H9 (cell line): ENCODE measurements at regions not wholly inside any gene's neighbourhood (a gene's known extent, or its start where the extent isn't known, plus 50 kb on each side); places are given as distances from the start of the nearest gene placed in this dataset.

Experiments used
- DNase-seq: peaks from one replicate; pipeline ENCODE4 v3.0.0-alpha.2; 2017
- H2AFZ ChIP-seq: one replicate; pipeline ENCODE4 v1.6.1; 2013; ENCODE audit warnings: mild to moderate bottlenecking, low read length, control low read depth, moderate library complexity
- H2AK5ac ChIP-seq: 2 replicates; pipeline ENCODE4 v1.6.1; 2013; ENCODE audit warnings: low read length, control low read depth, mixed read lengths; ENCODE audit not compliant: insufficient read length
- H2BK120ac ChIP-seq: one replicate; pipeline ENCODE4 v1.6.1; 2013; ENCODE audit warnings: low read depth, mild to moderate bottlenecking, low read length, control low read depth, inconsistent platforms; ENCODE audit not compliant: poor library complexity, severe bottlenecking
- H2BK12ac ChIP-seq: 2 replicates; pipeline ENCODE4 v1.6.1; 2013; ENCODE audit warnings: low read length, control low read depth, mixed read lengths, low read depth; ENCODE audit not compliant: insufficient read length
- H2BK15ac ChIP-seq: 2 replicates; pipeline ENCODE4 v1.6.1; 2013; ENCODE audit warnings: low read depth, low read length, control low read depth
- H2BK20ac ChIP-seq: one replicate; pipeline ENCODE4 v1.6.1; 2013; ENCODE audit warnings: low read depth, mild to moderate bottlenecking, low read length, control low read depth, inconsistent platforms; ENCODE audit not compliant: poor library complexity, severe bottlenecking
- H2BK5ac ChIP-seq: 2 replicates; pipeline ENCODE4 v1.6.1; 2013; ENCODE audit warnings: low read length, control low read depth, mixed read lengths; ENCODE audit not compliant: insufficient read length
- H3K14ac ChIP-seq: 2 replicates; pipeline ENCODE4 v1.6.1; 2013; ENCODE audit warnings: low read length, control low read depth; ENCODE audit not compliant: insufficient read depth
- H3K18ac ChIP-seq: 2 replicates; pipeline ENCODE4 v1.6.1; 2013; ENCODE audit warnings: low read depth, mild to moderate bottlenecking, mixed read lengths, low read length, control low read depth; ENCODE audit not compliant: insufficient read length
- H3K23ac ChIP-seq: 2 replicates; pipeline ENCODE4 v1.6.1; 2013; ENCODE audit warnings: low read length, control low read depth, mixed read lengths, low read depth; ENCODE audit not compliant: insufficient read length
- H3K23me2 ChIP-seq: 2 replicates; pipeline ENCODE4 v1.6.1; 2013; ENCODE audit warnings: low read depth, mild to moderate bottlenecking, mixed read lengths, low read length, control low read depth; ENCODE audit not compliant: insufficient read length, poor library complexity, severe bottlenecking
- H3K27ac ChIP-seq: 2 replicates; pipeline ENCODE4 v1.5.1; 2013; ENCODE audit warnings: low read length, control low read depth, mixed read lengths, low read depth; ENCODE audit not compliant: insufficient read length
- H3K27me3 ChIP-seq: 2 replicates; pipeline ENCODE4 v1.6.1; 2013; ENCODE audit warnings: low read length, control low read depth, inconsistent platforms; ENCODE audit not compliant: insufficient read depth
- H3K4ac ChIP-seq: 2 replicates; pipeline ENCODE4 v1.6.1; 2013; ENCODE audit warnings: low read depth, mild to moderate bottlenecking, control low read depth, inconsistent platforms, low read length, moderate library complexity
- H3K4me1 ChIP-seq: 2 replicates; pipeline ENCODE4 v1.6.1; 2013; ENCODE audit warnings: low read length, control low read depth, inconsistent platforms; ENCODE audit not compliant: insufficient read depth
- H3K4me2 ChIP-seq: 2 replicates; pipeline ENCODE4 v1.6.1; 2013; ENCODE audit warnings: low read length, control low read depth, mixed read lengths; ENCODE audit not compliant: insufficient read length, insufficient read depth
- H3K56ac ChIP-seq: 2 replicates; pipeline ENCODE4 v1.6.1; 2013; ENCODE audit warnings: low read depth, mild to moderate bottlenecking, mixed read lengths, low read length, control low read depth; ENCODE audit not compliant: insufficient read length
- H3K79me1 ChIP-seq: 2 replicates; pipeline ENCODE4 v1.6.1; 2013; ENCODE audit warnings: low read depth, mild to moderate bottlenecking, moderate library complexity, low read length, control low read depth, inconsistent platforms; ENCODE audit not compliant: insufficient read depth, poor library complexity, severe bottlenecking
- H3K79me2 ChIP-seq: 2 replicates; pipeline ENCODE4 v1.6.1; 2013; ENCODE audit warnings: low read length, control low read depth, inconsistent platforms; ENCODE audit not compliant: insufficient read depth
- H3K9ac ChIP-seq: 2 replicates; pipeline ENCODE4 v1.6.1; 2013; ENCODE audit warnings: low read length, control low read depth, mixed read lengths; ENCODE audit not compliant: insufficient read length; ENCODE audit errors: extremely low read depth
- H3K9me3 ChIP-seq: one replicate; pipeline ENCODE4 v1.6.1; 2013; ENCODE audit warnings: low read depth, low read length, inconsistent platforms; ENCODE audit not compliant: control insufficient read depth
- H3T11ph ChIP-seq: one replicate; pipeline ENCODE4 v1.6.1; 2013; ENCODE audit warnings: mild to moderate bottlenecking, low read length, control low read depth, inconsistent platforms
- H4K20me1 ChIP-seq: one replicate; pipeline ENCODE4 v1.6.1; 2013; ENCODE audit not compliant: control insufficient read depth, insufficient read length, insufficient read depth
- H4K5ac ChIP-seq: 2 replicates; pipeline ENCODE4 v1.6.1; 2013; ENCODE audit warnings: low read depth, mild to moderate bottlenecking, mixed read lengths, low read length, control low read depth; ENCODE audit not compliant: insufficient read length
- H4K8ac ChIP-seq: replicated peaks from 2 replicates; pipeline ENCODE4 v1.6.1; 2013; ENCODE audit warnings: low read length, control low read depth, mixed read lengths, low read depth; ENCODE audit not compliant: insufficient read length
- H4K91ac ChIP-seq: 2 replicates; pipeline ENCODE4 v1.6.1; 2013; ENCODE audit warnings: low read depth, mild to moderate bottlenecking, moderate library complexity, mixed read lengths, low read length, control low read depth; ENCODE audit not compliant: insufficient read length
- H3K27ac Mint-ChIP-seq, 3 experiments: 2 replicates in 2 of 3; 3 replicates in 1 of 3; pipeline ENCODE4 v1.8.0; 2020 to 2021; ENCODE audit warnings: mixed read lengths in 3 of 3, mild to moderate bottlenecking in 1 of 3, moderate library complexity in 1 of 3
- H3K27me3 Mint-ChIP-seq: 2 replicates; pipeline ENCODE4 v1.8.0; 2021; ENCODE audit warnings: low read depth, mild to moderate bottlenecking, moderate library complexity, mixed read lengths
- H3K36me3 Mint-ChIP-seq, 3 experiments: 2 replicates in 2 of 3; 3 replicates in 1 of 3; pipeline ENCODE4 v1.8.0; 2020 to 2021; ENCODE audit warnings: low read depth in 3 of 3, mixed read lengths in 3 of 3; ENCODE audit not compliant: insufficient read depth in 1 of 3
- H3K4me1 Mint-ChIP-seq, 2 experiments: 2 replicates each; pipeline ENCODE4 v1.8.0; 2020; ENCODE audit warnings: mixed read lengths in 2 of 2
- H3K4me3 Mint-ChIP-seq, 2 experiments: 2 replicates in 1 of 2; 3 replicates in 1 of 2; pipeline ENCODE4 v1.8.0; 2020 to 2021; ENCODE audit warnings: mild to moderate bottlenecking in 2 of 2, mixed read lengths in 2 of 2, moderate library complexity in 1 of 2
- H3K9me3 Mint-ChIP-seq, 2 experiments: 2 replicates in 1 of 2; 3 replicates in 1 of 2; pipeline ENCODE4 v1.8.0; 2020; ENCODE audit warnings: mild to moderate bottlenecking in 2 of 2, mixed read lengths in 2 of 2, moderate library complexity in 1 of 2
- WGBS: extraction: QIAGEN DNeasy Blood & Tissue Kit; methylation state at CpG from one replicate; pipeline ENCODE4 v1.1.7; 2013; ENCODE audit warnings: missing lambda C conversion rate, low lambda C conversion rate, mixed read lengths; ENCODE audit not compliant: insufficient read length; ENCODE audit errors: extremely low coverage; 5-methylcytosine and 5-hydroxymethylcytosine counted together
- TF ChIP-seq, protein P1 (sequence below): fragments of 200-600 bp; sonication (generic); conservative IDR thresholded peaks from 3 replicates; pipeline ENCODE4 v1.8.0; 2021; ENCODE audit warnings: antibody characterized with exemption, mild to moderate bottlenecking

DNA sequence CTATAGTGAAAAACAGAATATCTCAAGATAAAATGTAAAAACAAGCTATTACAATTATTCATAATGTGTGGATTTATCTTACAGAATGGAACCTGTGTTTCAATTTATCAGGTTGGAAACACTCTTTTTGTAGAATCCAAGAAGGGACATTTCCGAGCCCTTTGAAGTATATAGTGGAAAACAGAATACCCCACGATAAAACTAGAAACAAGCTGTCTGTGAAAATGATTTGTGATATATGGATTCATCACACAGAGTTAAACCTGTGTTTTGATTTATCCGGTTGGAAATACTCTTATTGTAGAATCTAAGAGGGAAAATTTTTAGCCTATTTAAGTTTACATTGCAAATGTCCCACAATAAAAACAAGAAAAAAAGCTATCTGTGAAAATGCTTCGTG, 388.2 kb downstream of the PRDM9 start:
- H3K9me3 ChIP-seq: peaks cover 13% of the 10 kb centered on the region
- H4K5ac ChIP-seq: no peak overlapping the region
- H2AK5ac ChIP-seq: no peak overlapping the region
- H3K14ac ChIP-seq: no peak overlapping the region
- H4K8ac ChIP-seq: no peak overlapping the region
- WGBS: no CpG with 5 or more reads among the region's 4 CpGs
- H3K9ac ChIP-seq: no peak overlapping the region
- DNase-seq: no peak
- H3K27me3 Mint-ChIP-seq: no peaks in the 10 kb centered on the region; the same call in 1 of the 2 replicates
- H3K79me1 ChIP-seq: no peaks in the 10 kb centered on the region
- no peak overlapping the region for H2BK5ac ChIP-seq
- no peak overlapping the region for H3T11ph ChIP-seq
- H2BK15ac ChIP-seq: no peak overlapping the region
- no peaks in the 10 kb centered on the region for H4K20me1 ChIP-seq
- no peak overlapping the region for H3K27ac ChIP-seq
- H3K23me2 ChIP-seq: no peaks in the 10 kb centered on the region
- no peak overlapping the region for H2BK12ac ChIP-seq
- H2BK120ac ChIP-seq: no peak overlapping the region
- H3K56ac ChIP-seq: no peak overlapping the region
- peaks cover 3 to 25% (median 12%) of the 10 kb centered on the region in 3 experiments; a peak in 6 of 7 replicates for H3K36me3 Mint-ChIP-seq
- peaks cover 36 to 40% of the 10 kb centered on the region in 2 experiments for H3K9me3 Mint-ChIP-seq
- TF ChIP-seq, protein P1, sequence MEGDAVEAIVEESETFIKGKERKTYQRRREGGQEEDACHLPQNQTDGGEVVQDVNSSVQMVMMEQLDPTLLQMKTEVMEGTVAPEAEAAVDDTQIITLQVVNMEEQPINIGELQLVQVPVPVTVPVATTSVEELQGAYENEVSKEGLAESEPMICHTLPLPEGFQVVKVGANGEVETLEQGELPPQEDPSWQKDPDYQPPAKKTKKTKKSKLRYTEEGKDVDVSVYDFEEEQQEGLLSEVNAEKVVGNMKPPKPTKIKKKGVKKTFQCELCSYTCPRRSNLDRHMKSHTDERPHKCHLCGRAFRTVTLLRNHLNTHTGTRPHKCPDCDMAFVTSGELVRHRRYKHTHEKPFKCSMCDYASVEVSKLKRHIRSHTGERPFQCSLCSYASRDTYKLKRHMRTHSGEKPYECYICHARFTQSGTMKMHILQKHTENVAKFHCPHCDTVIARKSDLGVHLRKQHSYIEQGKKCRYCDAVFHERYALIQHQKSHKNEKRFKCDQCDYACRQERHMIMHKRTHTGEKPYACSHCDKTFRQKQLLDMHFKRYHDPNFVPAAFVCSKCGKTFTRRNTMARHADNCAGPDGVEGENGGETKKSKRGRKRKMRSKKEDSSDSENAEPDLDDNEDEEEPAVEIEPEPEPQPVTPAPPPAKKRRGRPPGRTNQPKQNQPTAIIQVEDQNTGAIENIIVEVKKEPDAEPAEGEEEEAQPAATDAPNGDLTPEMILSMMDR: no peak
- no peaks in the 10 kb centered on the region for H3K27me3 ChIP-seq
- H3K4me1 ChIP-seq: no peaks in the 10 kb centered on the region
- no peak overlapping the region for H3K27ac Mint-ChIP-seq
- H3K18ac ChIP-seq: no peak overlapping the region
- no peak overlapping the region for H3K4me3 Mint-ChIP-seq
- H3K79me2 ChIP-seq: no peaks in the 10 kb centered on the region
- no peak overlapping the region for H2BK20ac ChIP-seq
- no peak overlapping the region for H3K23ac ChIP-seq
- H4K91ac ChIP-seq: no peak overlapping the region
- H2AFZ ChIP-seq: no peak overlapping the region
- H3K4me1 Mint-ChIP-seq: no peaks in the 10 kb centered on the region
- H3K4ac ChIP-seq: no peak overlapping the region
- no peak overlapping the region for H3K4me2 ChIP-seq
